Right atrium auricular region (tissue), 2 donors: ENCODE measurements at regions not wholly inside any gene's neighbourhood (a gene's known extent, or its start where the extent isn't known, plus 50 kb on each side); places are given as distances from the start of the nearest gene placed in this dataset.

Experiments
- DNase-seq: peaks from one replicate; pipeline ENCODE4 v3.0.0-alpha.2; 2019; ENCODE audit warnings: low spot score
- H3K27ac ChIP-seq, 2 donors: fragments of 200-600 bp; sonication (generic); 1 replicate in 1 of 2; 2 replicates in 1 of 2; pipeline ENCODE4 v1.5.1; 2016 to 2019
- H3K27me3 ChIP-seq, 2 donors: fragments of 200-600 bp; sonication (generic); one replicate each; pipeline versions ENCODE4 v1.5.1 to v1.6.0; 2017 to 2019
- H3K36me3 ChIP-seq: fragments of 200-600 bp; sonication (generic); one replicate; pipeline ENCODE4 v1.5.1; 2016
- H3K4me1 ChIP-seq, 2 donors: fragments of 200-600 bp; sonication (generic); one replicate each; pipeline versions ENCODE4 v1.5.1 to v1.6.0; 2017 to 2019
- H3K4me3 ChIP-seq, 2 donors: fragments of 200-600 bp; sonication (generic); 1 replicate in 1 of 2; 2 replicates in 1 of 2; pipeline ENCODE4 v1.5.1; 2017 to 2019; ENCODE audit warnings: mild to moderate bottlenecking in 1 of 2, moderate library complexity in 1 of 2
- H3K9me3 ChIP-seq, 2 donors: fragments of 200-600 bp; sonication (generic); one replicate each; pipeline ENCODE4 v1.5.1; 2019
- CTCF ChIP-seq, 2 donors: fragments of 200-600 bp; sonication (generic); IDR thresholded peaks; one replicate each; pipeline ENCODE4 v1.5.1; 2019; ENCODE audit warnings: antibody characterized with exemption in 2 of 2

DNA sequence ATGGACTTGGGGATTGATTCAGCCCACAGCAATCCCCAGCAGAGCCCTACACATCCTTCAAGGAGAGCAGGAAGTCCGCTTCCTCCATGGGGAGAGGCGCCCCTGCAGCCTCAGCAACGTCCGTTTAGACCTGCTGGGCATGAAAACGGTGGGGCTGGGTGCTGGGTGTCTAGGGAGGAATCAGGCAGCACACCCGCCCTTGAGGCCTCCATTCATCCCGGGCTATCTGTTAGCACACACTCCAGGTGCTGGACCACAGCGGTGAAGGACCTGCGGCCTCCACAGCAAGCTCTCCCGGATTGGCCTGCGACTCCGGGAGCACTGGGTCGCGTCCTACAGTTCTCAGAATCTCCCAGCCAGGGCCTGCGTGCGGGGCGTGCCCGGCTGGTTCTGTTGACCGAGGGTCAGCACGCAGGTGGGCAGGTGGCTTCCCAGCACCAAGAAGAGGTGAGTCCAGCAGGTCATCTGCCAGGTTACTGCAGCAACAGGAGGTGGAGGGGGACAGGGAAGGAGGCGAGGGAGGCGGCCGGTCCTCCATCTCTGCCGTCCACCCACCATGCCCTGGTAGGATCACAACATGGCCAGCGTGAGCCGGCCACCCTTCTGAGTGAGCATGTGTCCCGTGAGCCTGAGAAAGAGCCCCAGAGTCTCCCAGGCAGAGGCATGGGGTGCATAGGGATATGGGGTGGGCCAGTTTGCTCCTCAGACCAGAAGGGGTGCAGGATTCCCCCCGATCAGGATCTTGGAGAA is 96.6 kb downstream of the RIPK4 start:
- no peaks in the 10 kb centered on the region for H3K36me3 ChIP-seq
- no peak for TF ChIP-seq CTCF (IDR thresholded peaks at IDR 0.05)
- H3K4me3 ChIP-seq: no peak overlapping the region
- no peaks in the 10 kb centered on the region for H3K9me3 ChIP-seq
- H3K27me3 ChIP-seq: no peaks in the 10 kb centered on the region
- no peak for DNase-seq
- H3K4me1 ChIP-seq: no peaks in the 10 kb centered on the region
- no peak overlapping the region for H3K27ac ChIP-seq

DNA sequence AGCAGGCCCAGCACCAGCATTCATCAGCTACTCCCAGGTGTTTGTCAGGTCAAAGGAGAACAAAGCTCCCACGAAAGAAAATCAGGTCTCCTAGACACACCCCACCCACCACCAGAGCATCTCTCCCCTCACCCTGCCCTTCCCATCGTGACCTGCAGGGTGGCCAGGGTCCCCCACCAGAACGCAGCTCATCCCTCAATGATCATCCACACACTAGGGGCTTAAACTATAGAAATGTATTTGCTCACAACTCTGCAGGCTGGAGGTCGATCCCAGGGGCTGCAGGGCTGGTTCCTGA is 97.4 kb downstream of the RIPK4 start:
- Histone ChIP-seq H3K36me3 (no peaks in the 10 kb centered on the region), H3K9me3 (no peaks in the 10 kb centered on the region), H3K27me3 (no peaks in the 10 kb centered on the region), H3K4me1 (no peaks in the 10 kb centered on the region), H3K4me3 (no peak overlapping the region), H3K27ac (no peak overlapping the region)
- DNase-seq: no peak
- TF ChIP-seq CTCF (IDR thresholded peaks at IDR 0.05): no peak

DNA sequence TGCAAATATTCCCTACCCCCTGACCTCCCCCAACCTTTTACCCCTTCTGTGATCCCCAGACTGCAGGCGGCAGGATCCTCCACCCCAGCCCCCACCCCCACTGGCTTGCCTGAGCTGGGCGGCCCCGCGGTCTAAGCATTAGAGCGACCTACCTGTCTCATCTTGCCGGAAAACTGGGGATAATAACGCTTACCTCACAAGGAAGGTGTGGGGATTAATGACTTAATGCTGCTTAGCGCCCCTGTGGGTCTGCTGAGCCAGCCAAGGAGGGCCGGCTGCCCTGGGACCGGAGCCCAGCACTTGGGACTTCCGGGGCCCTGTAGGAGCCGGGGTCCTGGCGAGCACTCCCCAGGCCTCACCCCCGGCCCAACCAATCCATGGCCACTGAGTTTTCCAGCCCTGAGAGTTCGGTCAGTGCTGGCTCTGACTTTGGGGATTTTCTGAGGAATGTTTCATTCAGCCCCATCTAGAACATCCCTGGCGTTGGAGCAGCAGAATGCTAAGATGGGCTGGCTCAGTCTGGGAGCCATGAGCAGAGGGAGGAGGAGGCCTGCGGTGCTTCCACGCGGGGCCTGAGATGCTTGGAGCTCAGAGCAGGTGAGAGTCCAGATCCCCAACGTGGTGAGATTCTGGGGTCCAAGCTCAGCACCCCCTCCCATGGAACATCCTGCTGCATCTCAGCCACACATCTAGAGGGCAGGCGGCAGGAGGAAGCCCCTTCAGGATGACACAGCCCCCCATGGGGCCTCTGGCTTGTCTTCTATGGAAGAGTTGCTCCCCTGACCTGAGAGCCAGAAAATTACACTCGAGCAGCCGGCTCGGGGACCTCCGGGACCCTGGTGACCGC is 97.9 kb downstream of the RIPK4 start:
- Histone ChIP-seq H3K27ac (no peak overlapping the region), H3K4me1 (no peaks in the 10 kb centered on the region), H3K27me3 (no peaks in the 10 kb centered on the region), H3K4me3 (no peak overlapping the region), H3K36me3 (no peaks in the 10 kb centered on the region), H3K9me3 (no peaks in the 10 kb centered on the region)
- DNase-seq: no peak
- TF ChIP-seq CTCF (IDR thresholded peaks at IDR 0.05): no peak

GRCh38 chr21:41668051-41668541 is 98.8 kb downstream of the RIPK4 start:
- Histone ChIP-seq H3K36me3 (no peaks in the 10 kb centered on the region), H3K27ac (no peak overlapping the region), H3K27me3 (no peaks in the 10 kb centered on the region), H3K9me3 (no peaks in the 10 kb centered on the region), H3K4me3 (no peak overlapping the region), H3K4me1 (no peaks in the 10 kb centered on the region)
- TF ChIP-seq CTCF (IDR thresholded peaks at IDR 0.05): no peak
- DNase-seq: no peak

- no peaks in the 10 kb centered on the region for H3K9me3 ChIP-seq
- no peak overlapping the region for H3K27ac ChIP-seq
- H3K4me1 ChIP-seq: no peaks in the 10 kb centered on the region
- no peak for DNase-seq
- H3K27me3 ChIP-seq: no peaks in the 10 kb centered on the region
- H3K36me3 ChIP-seq: no peaks in the 10 kb centered on the region
- TF ChIP-seq CTCF (IDR thresholded peaks at IDR 0.05): no peak
- H3K4me3 ChIP-seq: no peak overlapping the region
Observed at GRCh38 chr21:41667136-41667535, 99.7 kb downstream of the RIPK4 start.
